Uterus (tissue), 2 donors: ENCODE measurements at regions not wholly inside any gene's neighbourhood (a gene's known extent, or its start where the extent isn't known, plus 50 kb on each side); places are given as distances from the start of the nearest gene placed in this dataset.

Experiments
- CTCF ChIP-seq, 4 experiments: fragments of 200-600 bp in 2 of 4; fragments of 450-650 bp in 2 of 4; sonication (generic) in 2 of 4; IDR thresholded peaks; one replicate each; pipeline ENCODE4 v1.5.1; 2016 to 2019; ENCODE audit warnings: antibody characterized with exemption in 4 of 4, mild to moderate bottlenecking in 2 of 4, moderate library complexity in 1 of 4
- POLR2A ChIP-seq, 2 donors: fragments of 450-650 bp; IDR thresholded peaks; one replicate each; pipeline ENCODE4 v1.6.1; 2016; ENCODE audit warnings: antibody characterized with exemption in 2 of 2, mild to moderate bottlenecking in 1 of 2, moderate library complexity in 1 of 2

GRCh38 chr3:145457825-145458552 is 703.0 kb downstream of the PLOD2 start:
- TF ChIP-seq CTCF (IDR thresholded peaks at IDR 0.05) = no peak
- TF ChIP-seq POLR2A (IDR thresholded peaks at IDR 0.05) = no peak
